ENCODE measurements at regions not wholly inside any gene's neighbourhood (a gene's known extent, or its start where the extent isn't known, plus 50 kb on each side); places are given as distances from the start of the nearest gene placed in this dataset.

- Histone ChIP-seq H3K4me3 (ENCODE audit: low read depth in 2 of 2, low read length in 1 of 2) (no peak overlapping the region), H3K79me2 (ENCODE audit: insufficient read depth) (no peaks in the 10 kb centered on the region), H3K9me2 (no peaks in the 10 kb centered on the region), H3K27me3 (ENCODE audit: insufficient read depth) (no peaks in the 10 kb centered on the region), H3K9ac (no peak overlapping the region), H3K4me1 (ENCODE audit: control insufficient read depth in 1 of 2, insufficient read depth in 2 of 2, low read depth in 1 of 2, low read length in 1 of 2) (peaks cover 0 to 2% of the 10 kb centered on the region in 2 experiments; a peak in 2 of 4 replicates), H4K20me1 (ENCODE audit: insufficient read depth) (no peaks in the 10 kb centered on the region), H3K9me3 (no peaks in the 10 kb centered on the region), H3K4me2 (no peak overlapping the region), H2AFZ (ENCODE audit: low read depth) (no peak overlapping the region), H3K36me3 (replicated peaks in 1 of 2; ENCODE audit: control insufficient read depth in 1 of 2, insufficient read depth in 2 of 2, low read length in 1 of 2) (no peaks in the 10 kb centered on the region), H3F3A (replicated peaks; ENCODE audit: insufficient read depth) (no peaks in the 10 kb centered on the region), H3K27ac (ENCODE audit: low read depth in 2 of 2, low read length in 1 of 2) (no peak overlapping the region)
- peak; percentile 51; the same call in 1 of the 2 replicates for TF ChIP-seq GATA2 (CRISPR knock-in tag; IDR thresholded peaks at IDR 0.05)
- TF ChIP-seq USF2 (IDR thresholded peaks at IDR 0.05; ENCODE audit: borderline replicate concordance, low read depth, low read length), result no peak
- CTCF ChIA-PET, result interaction anchor here (0.9 to 1.9 kb wide), 4 partner anchors 9 to 32 kb away, joined by 3 to 9 read pairs (median 5); no protein-coding TSS in a partner anchor
- POLR2A ChIA-PET, result no interaction called here
- DNase-seq, result no peak
- 45% methylated on average over 4 of the region's 4 CpGs for WGBS (ENCODE audit: low lambda C conversion rate)
Observed at GRCh38 chr2:17191223-17191622, 327.0 kb downstream of the RAD51AP2 start.

- Histone ChIP-seq H3K9me2 (no peaks in the 10 kb centered on the region), H3K9me3 (no peaks in the 10 kb centered on the region), H3K27me3 (ENCODE audit: insufficient read depth) (no peaks in the 10 kb centered on the region), H3K4me2 (no peak overlapping the region), H3K79me2 (ENCODE audit: insufficient read depth) (no peaks in the 10 kb centered on the region), H2AFZ (ENCODE audit: low read depth) (no peak overlapping the region), H3K9ac (no peak overlapping the region), H3K4me3 (ENCODE audit: low read depth in 2 of 2, low read length in 1 of 2) (no peak overlapping the region), H3K4me1 (ENCODE audit: control insufficient read depth in 1 of 2, insufficient read depth in 2 of 2, low read depth in 1 of 2, low read length in 1 of 2) (peaks cover 0 to 2% of the 10 kb centered on the region in 2 experiments; a peak in 2 of 4 replicates), H3K27ac (ENCODE audit: low read depth in 2 of 2, low read length in 1 of 2) (no peak overlapping the region), H4K20me1 (ENCODE audit: insufficient read depth) (no peaks in the 10 kb centered on the region), H3F3A (replicated peaks; ENCODE audit: insufficient read depth) (no peaks in the 10 kb centered on the region), H3K36me3 (replicated peaks in 1 of 2; ENCODE audit: control insufficient read depth in 1 of 2, insufficient read depth in 2 of 2, low read length in 1 of 2) (no peaks in the 10 kb centered on the region)
- WGBS (ENCODE audit: low lambda C conversion rate), result 62% methylated on average over 4 of the region's 4 CpGs
- DNase-seq, result no peak
- no peak for TF ChIP-seq USF1 (IDR thresholded peaks at IDR 0.05; ENCODE audit: borderline replicate concordance, low read depth)
- CTCF ChIA-PET, result interaction anchor here (0.9 to 3.1 kb wide), 6 partner anchors 8 to 119 kb away, joined by 3 to 21 read pairs (median 6); no protein-coding TSS in a partner anchor
- POLR2A ChIA-PET, result no interaction called here
Observed at GRCh38 chr2:17190527-17190926, 327.7 kb downstream of the RAD51AP2 start.

- no peak overlapping the region for H3K9ac ChIP-seq
- no peak for DNase-seq
- no peaks in the 10 kb centered on the region for H3K79me2 ChIP-seq (ENCODE audit: insufficient read depth)
- WGBS (ENCODE audit: low lambda C conversion rate), result 42% methylated on average over 1 of the region's 1 CpG
- no peaks in the 10 kb centered on the region for H3K9me2 ChIP-seq
- no peaks in the 10 kb centered on the region for H3K27me3 ChIP-seq (ENCODE audit: insufficient read depth)
- no peaks in the 10 kb centered on the region for H4K20me1 ChIP-seq (ENCODE audit: insufficient read depth)
- TF ChIP-seq POLR2AphosphoS5 (IDR thresholded peaks at IDR 0.05; ENCODE audit: low read depth, low read length), result no peak
- TF ChIP-seq GABPA (IDR thresholded peaks at IDR 0.05; ENCODE audit: low read depth), result no peak
- TF ChIP-seq YY1 (IDR thresholded peaks at IDR 0.05; ENCODE audit: low read depth), result no peak
- no peak for TF ChIP-seq RXRA (IDR thresholded peaks at IDR 0.05; ENCODE audit: borderline replicate concordance, low read depth)
- no peak for TF ChIP-seq CHD2 (IDR thresholded peaks at IDR 0.05; ENCODE audit: low read length, partially characterized antibody)
- TF ChIP-seq MXI1 (IDR thresholded peaks at IDR 0.05; ENCODE audit: low read depth, low read length), result no peak
- no peak for TF ChIP-seq USF2 (IDR thresholded peaks at IDR 0.05; ENCODE audit: borderline replicate concordance, low read depth, low read length)
- H2AFZ ChIP-seq (ENCODE audit: low read depth), result no peak overlapping the region
- ChIA-PET CTCF (interaction anchor here (1.0 to 6.9 kb wide), 11 partner anchors 9 to 415 kb away, joined by 3 to 59 read pairs (median 4); no protein-coding TSS in a partner anchor), POLR2A (no interaction called here)
- H3K4me2 ChIP-seq, result no peak overlapping the region
- H3K4me3 ChIP-seq (ENCODE audit: low read depth in 2 of 2, low read length in 1 of 2), result no peak overlapping the region
- H3K4me1 ChIP-seq (ENCODE audit: control insufficient read depth in 1 of 2, insufficient read depth in 2 of 2, low read depth in 1 of 2, low read length in 1 of 2), result peaks cover 0 to 2% of the 10 kb centered on the region in 2 experiments; a peak in 2 of 4 replicates
- no peak overlapping the region for H3K27ac ChIP-seq (ENCODE audit: low read depth in 2 of 2, low read length in 1 of 2)
- no peaks in the 10 kb centered on the region for H3K9me3 ChIP-seq
- H3F3A ChIP-seq (replicated peaks; ENCODE audit: insufficient read depth), result no peaks in the 10 kb centered on the region
- no peaks in the 10 kb centered on the region for H3K36me3 ChIP-seq (replicated peaks in 1 of 2; ENCODE audit: control insufficient read depth in 1 of 2, insufficient read depth in 2 of 2, low read length in 1 of 2)
Observed at GRCh38 chr2:17188721-17189120, 329.5 kb downstream of the RAD51AP2 start.
